Chondrocyte (in vitro differentiated cells): ENCODE measurements at regions not wholly inside any gene's neighbourhood (a gene's known extent, or its start where the extent isn't known, plus 50 kb on each side); places are given as distances from the start of the nearest gene placed in this dataset.

Source experiments
- DNase-seq: peaks from one replicate; pipeline ENCODE4 v3.0.0; 2021; ENCODE audit warnings: mixed read lengths, low spot score
- H3K27ac Mint-ChIP-seq: one replicate; pipeline ENCODE4 v1.8.0; 2021; ENCODE audit warnings: mild to moderate bottlenecking, moderate library complexity, mixed read lengths; ENCODE audit not compliant: unreplicated experiment
- H3K27me3 Mint-ChIP-seq: 2 replicates; pipeline ENCODE4 v1.8.0; 2021; ENCODE audit warnings: low read depth, mixed read lengths
- H3K36me3 Mint-ChIP-seq: 2 replicates; pipeline ENCODE4 v1.8.0; 2021; ENCODE audit warnings: low read depth, mixed read lengths
- H3K4me1 Mint-ChIP-seq: 2 replicates; pipeline ENCODE4 v1.8.0; 2021; ENCODE audit warnings: low read depth, mild to moderate bottlenecking, mixed read lengths
- H3K4me3 Mint-ChIP-seq: one replicate; pipeline ENCODE4 v1.8.0; 2021; ENCODE audit warnings: mild to moderate bottlenecking, moderate library complexity, mixed read lengths; ENCODE audit not compliant: unreplicated experiment
- H3K9me3 Mint-ChIP-seq: 2 replicates; pipeline ENCODE4 v1.8.0; 2021; ENCODE audit warnings: low read depth, mixed read lengths
- CTCF ChIP-seq: fragments of 200-600 bp; sonication (generic); IDR thresholded peaks from 2 replicates; pipeline ENCODE4 v1.5.0; 2021; ENCODE audit warnings: antibody characterized with exemption, mild to moderate bottlenecking, moderate library complexity

- no peak for TF ChIP-seq CTCF
- H3K4me1 Mint-ChIP-seq, result peaks cover 11% of the 10 kb centered on the region
Measured at GRCh38 chr2:219848882-219849281, 221.5 kb downstream of the SLC4A3 start.

GRCh38 chr2:219851169-219851568 is 223.7 kb downstream of the SLC4A3 start:
- peaks cover 5% of the 10 kb centered on the region for H3K4me1 Mint-ChIP-seq
- no peak overlapping the region for H3K4me3 Mint-ChIP-seq
- H3K27me3 Mint-ChIP-seq, result peaks cover 22% of the 10 kb centered on the region
- no peaks in the 10 kb centered on the region for H3K36me3 Mint-ChIP-seq
- DNase-seq, result no peak
- no peak overlapping the region for H3K27ac Mint-ChIP-seq
- no peak for TF ChIP-seq CTCF
- H3K9me3 Mint-ChIP-seq, result no peaks in the 10 kb centered on the region

More at GRCh38 chr2:219848882-219849281, 221.5 kb downstream of the SLC4A3 start:
- Mint-ChIP-seq H3K27ac (no peak overlapping the region), H3K9me3 (no peaks in the 10 kb centered on the region), H3K27me3 (peaks cover 11% of the 10 kb centered on the region), H3K4me3 (no peak overlapping the region), H3K36me3 (no peaks in the 10 kb centered on the region)
- DNase-seq, result no peak

- DNase-seq, result no peak
- Mint-ChIP-seq H3K9me3 (no peaks in the 10 kb centered on the region), H3K4me3 (no peak overlapping the region), H3K27ac (no peak overlapping the region), H3K4me1 (peaks cover 5% of the 10 kb centered on the region), H3K27me3 (peaks cover 27% of the 10 kb centered on the region), H3K36me3 (no peaks in the 10 kb centered on the region)
- no peak for TF ChIP-seq CTCF
Measured at GRCh38 chr2:219851801-219852481, 224.5 kb downstream of the SLC4A3 start.

GRCh38 chr2:219852626-219853025 is 225.2 kb downstream of the SLC4A3 start:
- peaks cover 5% of the 10 kb centered on the region for H3K4me1 Mint-ChIP-seq
- peaks cover 26% of the 10 kb centered on the region for H3K27me3 Mint-ChIP-seq
- no peak overlapping the region for H3K27ac Mint-ChIP-seq
- no peak for DNase-seq
- H3K36me3 Mint-ChIP-seq, result no peaks in the 10 kb centered on the region
- no peak overlapping the region for H3K4me3 Mint-ChIP-seq
- H3K9me3 Mint-ChIP-seq, result no peaks in the 10 kb centered on the region
- TF ChIP-seq CTCF, result no peak

- no peaks in the 10 kb centered on the region for H3K9me3 Mint-ChIP-seq
- peaks cover 5% of the 10 kb centered on the region for H3K4me1 Mint-ChIP-seq
- no peak for TF ChIP-seq CTCF
- no peak for DNase-seq
- H3K27me3 Mint-ChIP-seq, result peaks cover 25% of the 10 kb centered on the region
- H3K36me3 Mint-ChIP-seq, result no peaks in the 10 kb centered on the region
- no peak overlapping the region for H3K4me3 Mint-ChIP-seq
- no peak overlapping the region for H3K27ac Mint-ChIP-seq
Measured at GRCh38 chr2:219856602-219857001, 229.2 kb downstream of the SLC4A3 start.
